HG02981 (cell line): ENCODE measurements at regions not wholly inside any gene's neighbourhood (a gene's known extent, or its start where the extent isn't known, plus 50 kb on each side); places are given as distances from the start of the nearest gene placed in this dataset.
"Not testable (repeated sequence)": the region's sequence is repeated elsewhere in the genome, so short reads cannot be mapped to it uniquely, and the experiment has no call there.

Source experiments
- ATAC-seq: cut with Tn5 transposase; IDR thresholded peaks from one replicate; pipeline ENCODE4 v1.9.1; 2021; ENCODE audit warnings: mild to moderate bottlenecking, moderate library complexity; ENCODE audit not compliant: unreplicated experiment

DNA sequence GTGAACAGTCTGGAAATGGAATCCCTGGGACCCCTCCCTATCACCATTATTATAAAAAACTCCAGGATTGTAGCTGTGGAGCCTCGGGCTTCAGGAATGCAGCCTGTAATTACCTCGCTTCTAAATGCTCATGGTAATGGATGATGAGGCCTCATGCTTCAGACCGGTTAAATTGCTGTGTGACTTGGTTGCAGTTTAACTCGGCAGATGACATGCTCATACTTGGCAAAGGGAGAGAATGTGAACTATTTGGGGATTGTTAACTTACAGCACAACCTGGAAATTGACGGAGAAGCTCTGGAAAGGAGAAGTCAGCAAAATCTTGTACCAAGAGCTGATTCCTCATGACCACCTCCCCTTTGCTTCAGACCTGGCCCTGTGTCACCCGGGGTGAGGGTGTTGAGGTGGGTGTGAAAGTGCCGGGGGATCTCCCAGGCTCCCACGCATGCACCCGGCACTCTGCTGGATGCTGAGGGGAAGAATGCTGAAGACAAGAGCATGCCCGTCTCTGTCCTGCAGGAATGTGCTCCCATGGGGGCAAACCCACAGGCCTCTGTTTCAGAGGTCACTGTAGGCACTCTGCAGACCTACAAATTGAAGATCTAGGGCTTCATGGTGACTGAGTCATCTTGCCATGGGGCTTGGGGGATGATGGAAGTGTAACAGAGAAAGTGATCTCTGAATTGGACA is 364.8 kb downstream of the RPS6KC1 start:
- no peak for ATAC-seq

DNA sequence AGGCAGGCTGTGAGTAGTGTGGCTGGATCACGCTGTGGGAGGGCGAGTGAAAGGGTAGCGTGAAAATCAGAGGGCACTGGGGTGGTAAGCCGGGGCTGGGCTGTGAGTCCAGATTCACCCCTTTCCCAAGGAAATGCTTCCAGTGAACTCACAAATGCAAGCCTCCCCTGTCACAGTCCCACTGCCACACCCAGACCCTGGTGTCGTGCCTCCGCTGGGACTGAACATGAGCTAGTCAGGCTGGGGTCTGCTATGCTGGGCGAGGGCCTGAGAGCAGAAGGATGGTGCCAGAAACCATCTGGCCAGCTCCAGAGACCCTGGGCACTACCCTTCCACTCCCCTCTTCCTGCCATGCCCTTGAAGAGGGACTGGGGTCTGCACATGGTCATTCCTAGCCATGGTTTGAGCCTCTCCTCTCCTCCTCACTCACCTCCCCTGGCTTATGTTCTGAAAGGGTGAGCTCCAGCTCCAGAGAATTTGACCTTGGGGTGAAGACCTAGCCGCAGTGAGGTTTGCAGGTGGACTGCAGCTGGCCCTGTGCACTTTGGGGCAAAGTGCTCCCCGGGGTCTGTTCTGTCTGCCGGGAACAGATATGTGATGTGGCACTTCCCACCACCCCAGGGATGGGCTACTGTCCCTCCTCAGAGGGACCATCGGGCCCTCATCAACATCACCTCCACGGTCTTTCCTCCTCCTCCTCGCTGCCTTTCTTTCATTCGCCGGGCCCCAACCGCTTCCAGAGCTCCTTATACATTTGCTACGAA is 365.6 kb downstream of the RPS6KC1 start:
- ATAC-seq = no peak

DNA sequence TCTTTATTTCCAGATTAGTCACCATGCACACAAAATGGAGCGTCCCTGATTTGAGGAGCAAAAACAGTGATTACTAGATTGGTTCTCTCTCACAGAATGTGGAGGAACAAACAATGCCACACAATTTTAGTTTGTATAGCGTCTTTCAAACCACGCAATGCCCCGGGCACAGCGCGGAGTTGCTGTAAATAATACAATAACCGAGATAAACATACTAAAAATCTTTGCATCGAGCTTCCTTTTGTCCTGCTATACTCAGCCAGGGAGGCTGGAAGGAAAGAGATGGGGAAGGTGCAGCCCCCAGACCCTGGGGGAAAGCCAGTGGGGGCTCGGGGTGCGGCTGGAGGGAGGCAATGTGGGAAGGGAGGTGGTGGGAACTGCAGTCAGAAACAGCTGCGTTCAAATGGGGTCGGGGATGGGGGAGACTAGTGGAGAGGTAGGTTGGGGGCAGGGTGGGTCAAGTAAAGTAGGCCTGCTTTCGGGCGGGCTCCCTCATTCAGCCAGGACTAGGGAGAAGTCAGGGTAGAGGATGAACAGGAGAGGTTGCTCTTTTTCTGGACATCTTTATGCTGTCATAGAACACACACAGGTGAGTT is 366.3 kb downstream of the RPS6KC1 start:
- no peak for ATAC-seq

DNA sequence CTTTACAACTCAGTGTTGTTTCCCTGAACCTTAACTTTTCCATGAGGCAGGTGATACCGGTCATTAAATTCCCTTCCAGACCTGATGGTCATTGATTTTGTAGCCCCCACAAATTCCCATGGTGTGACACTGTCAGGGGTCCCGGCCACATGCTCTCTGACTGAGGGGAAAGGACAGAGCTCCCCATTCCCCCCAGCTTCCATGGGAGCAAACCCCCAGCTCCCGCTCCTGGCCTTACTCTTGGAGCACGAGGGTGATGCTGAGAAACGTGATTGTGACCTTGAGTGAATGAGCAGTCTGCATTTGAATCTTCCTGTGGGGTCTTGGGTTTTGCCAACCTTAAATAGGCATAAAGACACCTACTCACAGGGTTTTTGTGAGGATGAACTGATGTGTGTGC is 366.8 kb downstream of the RPS6KC1 start:
- no peak for ATAC-seq

DNA sequence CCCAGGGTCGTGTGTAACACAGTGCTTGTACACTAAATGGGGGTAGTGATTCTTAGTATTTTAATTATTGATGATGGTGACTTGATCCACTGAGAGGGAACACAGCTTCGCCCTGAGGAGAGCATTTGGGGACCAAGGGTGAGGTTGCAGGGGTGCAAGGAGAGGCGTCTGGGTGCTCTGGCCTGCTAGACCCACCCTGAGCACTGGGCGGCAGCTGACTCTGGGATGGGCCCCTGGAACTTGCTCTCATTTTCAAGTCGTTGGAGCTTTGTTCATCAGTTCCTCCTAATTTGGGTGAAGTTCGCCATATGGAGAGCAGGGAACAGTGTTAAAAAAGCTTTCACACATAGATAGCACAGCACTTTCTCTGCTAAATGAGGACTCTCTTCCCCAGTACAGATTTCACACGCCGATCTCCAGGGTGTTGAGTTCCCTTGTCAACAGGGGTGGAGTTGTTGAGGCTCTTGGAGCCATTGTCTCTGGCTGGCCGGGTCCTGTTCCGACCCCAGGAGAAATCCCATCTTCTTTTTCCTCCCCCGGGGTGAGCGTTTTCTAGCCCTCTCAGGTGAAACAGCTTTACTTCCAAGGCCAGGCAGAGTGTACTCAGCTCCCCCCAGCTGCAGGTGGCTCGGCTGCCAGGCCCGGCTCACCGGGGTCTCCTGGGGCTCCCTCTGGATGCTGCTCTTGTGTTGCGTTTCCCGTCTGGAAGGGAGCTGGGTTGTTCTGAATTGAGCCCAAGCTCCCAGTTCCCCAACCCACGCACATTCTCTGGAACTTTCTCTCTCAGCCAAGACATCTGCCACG is 367.4 kb downstream of the RPS6KC1 start:
- ATAC-seq = no peak

DNA sequence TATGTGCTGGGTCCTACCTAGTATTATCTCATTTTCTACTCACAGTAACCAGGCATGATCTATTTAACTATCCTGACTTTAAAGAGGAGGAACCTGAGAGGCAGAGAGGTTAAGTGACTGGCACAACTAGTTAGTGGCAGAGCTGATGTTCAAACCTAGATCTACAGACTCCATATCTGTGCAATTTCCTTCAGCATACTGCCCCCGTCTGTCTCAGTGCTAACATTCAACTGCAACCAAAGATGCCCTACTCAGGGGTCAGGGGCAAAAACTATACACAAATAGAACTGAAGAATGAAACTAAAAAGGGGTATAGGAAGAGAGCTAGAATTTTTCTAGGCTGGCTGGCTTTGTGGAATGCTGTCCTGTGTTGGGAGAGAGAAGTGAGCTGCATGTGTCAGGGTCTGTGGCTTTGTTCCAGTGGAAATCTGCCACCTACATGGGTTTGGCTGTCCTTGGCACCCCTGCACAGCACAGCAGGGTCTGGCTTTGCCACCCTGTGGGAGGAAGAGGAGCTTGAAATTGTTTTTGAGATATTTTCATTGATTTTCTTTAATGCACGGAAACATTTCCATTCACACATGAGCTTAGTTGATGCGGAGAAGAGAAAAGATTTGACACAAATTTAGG is 368.5 kb downstream of the RPS6KC1 start:
- no peak for ATAC-seq

DNA sequence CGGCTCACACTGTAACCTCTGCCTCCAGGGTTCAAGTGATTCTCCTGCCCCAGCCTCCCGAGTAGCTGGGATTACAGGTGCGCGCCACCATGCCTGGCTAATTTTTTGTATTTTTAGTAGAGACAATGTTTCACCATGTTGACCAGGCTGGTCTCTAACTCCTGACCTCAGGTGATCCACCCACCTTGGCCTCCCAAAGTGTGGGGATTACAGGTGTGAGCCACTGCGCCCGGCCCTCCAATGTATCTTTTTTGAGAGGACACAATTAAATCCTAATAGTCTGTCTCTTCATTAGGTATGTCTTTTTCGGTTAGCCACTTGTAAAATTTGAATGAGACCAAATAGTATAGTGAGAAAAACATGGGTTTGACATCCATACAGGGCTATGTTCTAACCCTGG is 370.1 kb downstream of the RPS6KC1 start:
- ATAC-seq = not testable (repeated sequence)

DNA sequence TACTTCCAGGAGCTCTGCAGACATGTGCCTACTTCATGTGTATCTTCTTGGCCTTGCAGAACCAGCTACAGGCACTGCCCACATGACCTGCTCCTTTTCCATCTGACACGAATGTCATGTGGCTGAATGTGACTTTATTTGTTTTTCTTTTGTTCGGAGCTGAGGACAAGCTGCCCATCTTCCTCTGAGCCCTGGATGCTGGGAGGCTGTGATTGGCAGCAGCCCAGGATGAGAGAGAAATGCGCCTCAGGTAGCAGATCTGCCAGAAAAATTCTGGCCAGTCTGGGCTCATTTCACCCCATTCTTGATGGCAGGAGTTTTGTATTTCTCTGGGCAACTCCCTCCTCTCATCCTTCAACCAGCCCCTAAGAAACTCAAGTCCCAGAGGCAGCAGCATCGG is 372.0 kb downstream of the RPS6KC1 start:
- ATAC-seq = no peak

DNA sequence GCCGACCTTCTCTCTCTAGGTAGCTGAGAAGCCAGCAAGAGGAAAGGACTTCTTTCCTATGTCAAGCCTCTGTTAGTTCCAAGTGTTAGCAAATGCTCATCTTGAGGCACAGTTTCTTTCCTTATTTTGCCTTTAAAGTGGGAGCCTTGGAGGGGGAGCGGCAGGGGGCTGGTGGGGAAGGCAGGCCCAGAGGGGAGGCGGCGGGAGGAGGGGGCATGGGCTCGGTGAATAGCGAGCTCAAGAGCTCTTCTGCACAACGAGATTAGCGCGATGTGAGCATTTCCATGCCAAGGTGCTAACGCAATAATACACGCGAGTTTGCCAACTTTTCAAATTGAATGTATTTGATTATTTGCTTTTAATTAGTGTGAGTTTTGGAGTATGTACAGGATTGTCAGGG is 372.6 kb downstream of the RPS6KC1 start:
- no peak for ATAC-seq

DNA sequence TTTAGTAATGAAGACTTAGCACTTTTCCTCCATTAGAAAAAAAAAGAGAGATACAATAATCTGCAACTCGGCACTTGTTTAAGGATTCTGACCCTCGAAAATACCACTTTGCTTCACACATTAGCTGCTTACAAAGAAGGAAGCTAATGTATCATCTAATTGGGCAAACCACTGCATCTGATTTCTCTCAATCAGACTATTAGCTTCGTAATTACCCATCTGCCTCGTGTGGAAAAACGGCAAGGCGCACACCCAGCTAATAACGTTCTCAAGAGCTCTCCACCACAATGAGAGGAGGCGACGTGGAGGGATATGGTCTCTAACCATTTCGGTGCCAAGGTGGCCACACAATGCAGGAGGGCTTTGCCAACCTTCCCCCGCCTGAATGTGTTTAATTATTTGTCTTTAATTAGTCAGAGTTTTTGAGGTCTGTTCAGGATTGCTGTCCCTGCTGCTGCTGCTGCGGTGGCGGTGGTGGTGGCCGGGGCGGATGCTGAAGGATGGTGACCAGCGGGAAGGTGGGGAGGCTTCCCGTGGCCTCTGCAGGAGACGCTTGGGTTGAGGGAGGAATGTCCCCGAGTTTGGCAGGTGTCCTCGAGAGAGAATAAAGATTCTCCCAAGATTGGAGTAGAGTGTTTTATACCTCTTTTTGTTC is 374.5 kb downstream of the RPS6KC1 start:
- no peak for ATAC-seq

DNA sequence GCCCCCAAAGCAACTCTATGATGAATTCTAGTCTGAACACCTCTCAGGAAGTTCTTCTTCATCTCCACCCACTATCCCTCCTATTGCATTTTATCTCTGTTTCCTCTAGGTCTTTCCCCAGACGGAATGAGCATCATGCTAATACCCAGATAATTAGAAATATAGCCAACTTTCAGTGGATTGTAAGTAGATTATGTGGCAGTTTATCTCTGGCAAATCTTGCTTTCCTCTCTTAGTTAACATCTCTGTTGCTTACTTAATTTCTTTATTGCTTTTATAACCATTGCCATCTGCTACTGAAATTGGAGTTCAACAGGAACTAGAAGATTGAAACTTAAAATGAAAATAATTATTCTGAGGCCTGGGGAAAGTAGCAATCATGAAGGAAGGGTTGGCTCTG is 378.6 kb downstream of the RPS6KC1 start:
- no peak for ATAC-seq

DNA sequence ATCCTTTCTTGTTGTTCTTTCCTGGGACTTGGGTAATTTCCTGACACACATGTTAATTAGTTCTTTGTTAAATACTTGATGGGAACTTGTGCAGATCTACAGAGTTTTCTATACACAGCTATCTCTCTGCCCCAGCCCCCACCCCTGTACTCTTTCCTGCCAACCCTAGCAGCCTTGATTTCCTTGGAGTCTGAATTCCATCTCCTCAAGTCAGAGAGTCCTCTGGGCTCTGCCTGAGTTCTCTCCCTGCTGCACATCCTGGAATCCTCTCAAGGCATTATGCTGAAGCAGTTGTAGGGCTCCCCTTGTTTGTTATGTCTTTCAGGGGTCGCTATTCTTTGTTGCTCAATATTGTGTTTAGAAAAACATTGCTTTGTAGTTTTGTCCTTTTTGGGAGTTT is 384.7 kb downstream of the RPS6KC1 start:
- ATAC-seq = no peak

DNA sequence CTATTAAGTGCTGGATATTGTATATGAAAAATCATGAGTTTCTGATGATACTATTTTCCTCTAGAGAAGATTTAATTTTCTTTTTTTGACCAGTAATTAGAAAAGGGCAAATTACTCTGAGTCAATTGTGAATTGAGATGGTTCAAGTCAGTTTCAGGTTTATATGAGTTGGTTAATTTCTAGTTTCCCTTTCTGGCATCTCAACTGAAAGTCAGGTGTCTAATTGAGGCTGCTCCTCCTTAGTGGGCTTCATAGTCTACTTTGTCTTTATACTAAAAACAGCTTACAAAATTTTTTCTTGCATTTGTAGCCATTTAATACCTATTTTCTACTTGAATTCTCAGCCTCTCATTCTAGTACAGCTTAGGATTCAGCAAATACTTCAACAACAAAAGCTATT is 387.3 kb downstream of the RPS6KC1 start:
- no peak for ATAC-seq

DNA sequence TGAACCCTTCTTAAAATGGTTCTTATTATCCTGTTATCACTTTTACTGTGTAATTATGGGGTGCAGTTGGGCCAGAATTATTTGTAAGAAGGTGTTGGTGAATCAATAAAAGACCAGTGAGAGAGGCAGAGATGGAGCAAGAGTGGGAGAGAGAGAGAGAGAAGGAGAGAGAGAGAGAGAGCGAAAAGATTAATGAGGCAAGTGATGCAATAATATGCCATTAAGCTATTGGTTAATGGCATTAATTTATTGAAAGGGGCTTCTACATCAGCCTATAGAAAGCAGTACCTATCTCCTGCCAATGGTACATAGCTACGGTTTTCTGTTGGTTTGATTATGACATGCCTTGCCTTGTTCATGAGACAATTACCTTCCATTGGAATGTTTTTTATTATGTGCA is 388.7 kb downstream of the RPS6KC1 start:
- no peak for ATAC-seq

DNA sequence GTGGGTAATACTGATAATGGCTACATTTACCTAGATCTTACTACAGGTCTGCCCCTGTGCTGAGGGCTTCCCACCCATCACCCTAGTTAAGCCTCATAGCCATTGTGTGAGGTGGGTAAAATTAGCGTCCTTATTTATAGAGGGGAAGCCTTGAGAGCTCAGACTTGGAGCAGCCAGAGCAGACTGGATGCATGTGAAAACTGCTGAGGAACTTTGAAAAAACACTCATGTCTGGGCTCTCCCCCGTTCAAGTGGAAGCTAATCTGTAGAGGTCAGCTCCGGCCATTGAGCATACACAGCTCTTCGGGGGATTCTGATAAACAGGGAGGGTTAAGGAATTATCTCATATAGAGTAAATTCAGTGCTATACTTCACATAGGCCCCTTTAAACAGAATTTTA is 389.7 kb downstream of the RPS6KC1 start:
- no peak for ATAC-seq

DNA sequence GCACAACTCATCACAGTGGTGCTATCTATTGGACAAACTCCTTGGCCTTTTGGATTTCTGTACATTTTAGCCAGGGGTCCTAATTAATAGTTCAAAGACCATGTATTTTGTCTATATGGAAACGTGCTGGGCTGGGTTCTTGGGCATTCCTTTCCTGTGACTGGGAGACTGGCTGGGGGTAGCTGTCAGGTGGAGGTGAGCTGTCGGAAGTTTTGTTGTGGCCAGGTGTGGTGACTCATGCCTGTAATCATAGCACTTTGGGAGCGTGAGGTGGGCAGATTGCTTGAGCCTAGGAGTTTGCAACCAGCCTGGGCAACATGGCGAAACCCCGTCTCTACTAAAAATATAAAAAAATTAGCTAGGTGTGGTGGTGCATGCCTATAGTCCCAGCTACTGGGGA is 392.4 kb downstream of the RPS6KC1 start:
- ATAC-seq = no peak

DNA sequence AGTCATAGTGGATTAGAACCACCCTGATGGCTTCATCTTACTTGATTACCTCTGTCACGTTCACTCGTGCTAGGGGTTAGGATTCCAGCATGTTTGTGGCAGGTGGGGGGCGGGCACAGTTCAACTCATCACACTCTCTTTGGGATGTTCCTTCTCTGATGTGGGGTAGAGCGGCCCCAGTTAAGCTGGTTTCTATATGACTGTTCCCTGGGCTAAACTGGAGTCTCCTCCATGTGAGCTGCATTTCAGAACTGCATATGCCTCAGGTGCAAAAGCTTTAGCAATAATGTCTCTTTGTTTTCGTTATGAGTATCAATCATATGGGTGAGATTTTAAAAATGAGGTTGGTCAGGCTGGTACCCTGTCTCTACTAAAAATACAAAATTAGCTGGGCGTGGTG is 393.2 kb downstream of the RPS6KC1 start:
- no peak for ATAC-seq

DNA sequence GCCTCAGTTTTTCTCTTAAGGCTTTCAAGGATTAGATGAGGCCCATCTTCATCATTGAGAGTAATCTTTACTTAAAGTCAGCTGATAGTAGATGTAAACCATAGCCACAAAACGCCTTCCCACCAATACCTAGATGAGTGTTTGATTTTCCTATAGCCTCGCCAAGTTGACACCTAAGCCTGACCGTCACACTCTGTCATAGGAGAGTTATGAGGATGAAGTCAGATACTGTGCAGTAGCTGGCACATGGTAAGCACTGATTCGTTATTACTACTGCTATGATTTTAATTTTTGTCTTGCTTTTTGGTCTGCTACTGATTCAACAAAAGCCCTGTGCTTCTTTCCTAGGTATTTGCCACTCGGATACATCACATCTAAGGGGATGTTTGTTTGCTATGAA is 395.5 kb downstream of the RPS6KC1 start:
- ATAC-seq = no peak

DNA sequence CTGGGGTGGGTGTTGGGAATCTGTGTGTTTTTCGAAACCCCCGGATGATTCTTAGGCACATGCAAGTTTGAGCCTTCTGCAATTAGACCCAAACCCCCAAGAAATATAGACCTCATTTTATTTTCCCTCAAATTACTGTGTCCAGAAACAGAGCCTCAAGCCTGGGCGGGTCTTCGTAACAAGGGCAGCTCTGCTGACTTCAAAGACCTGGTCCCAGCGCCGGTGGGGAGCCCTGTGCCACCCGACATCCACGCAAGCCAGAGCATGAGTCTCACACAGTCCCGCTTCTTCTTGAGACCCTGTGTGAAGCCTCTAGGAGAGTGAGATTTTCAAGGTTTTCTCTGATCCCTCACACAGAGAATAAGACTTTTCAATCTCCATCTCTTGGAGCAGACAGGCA is 397.3 kb downstream of the RPS6KC1 start:
- ATAC-seq = no peak

DNA sequence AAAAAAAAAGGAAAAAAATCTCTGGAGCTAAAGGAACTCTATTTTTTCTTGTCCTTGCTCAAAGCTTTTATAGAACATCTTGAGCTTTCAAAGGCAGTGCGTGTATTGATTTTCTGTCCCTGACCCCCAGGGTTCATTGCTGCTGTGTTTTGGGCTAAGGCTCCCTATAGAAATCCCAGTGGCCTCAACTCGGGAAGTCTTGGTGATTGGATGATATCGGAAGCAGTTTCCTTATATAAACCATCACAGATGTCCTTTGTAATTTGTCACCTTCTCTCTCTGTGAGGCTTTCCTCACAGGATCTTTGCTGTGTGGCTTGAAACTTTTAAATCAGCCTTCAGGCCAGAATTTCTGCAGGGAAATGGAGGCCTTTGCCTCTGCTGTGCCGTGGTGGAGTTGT is 397.7 kb downstream of the RPS6KC1 start:
- ATAC-seq = no peak

DNA sequence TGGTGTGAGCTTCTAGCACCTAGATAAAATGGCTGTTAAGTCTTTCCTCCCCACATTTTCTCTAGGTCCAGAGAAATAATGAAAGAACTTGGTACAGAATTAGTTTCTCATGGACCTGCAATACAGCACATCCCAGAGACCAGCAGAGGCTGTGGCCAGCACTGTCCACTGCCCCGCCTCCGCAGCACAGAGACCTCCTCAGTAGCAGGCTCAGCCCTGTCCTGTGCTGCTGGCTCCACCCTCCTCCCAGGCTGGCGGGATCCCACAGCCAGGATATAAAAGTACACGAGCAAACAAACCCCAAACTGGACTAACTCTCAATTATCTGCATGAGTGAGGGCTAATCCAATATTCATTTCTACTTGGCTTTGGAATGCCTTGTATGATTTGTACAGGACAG is 401.5 kb downstream of the RPS6KC1 start:
- no peak for ATAC-seq
